K562 (cell line): ENCODE measurements at regions not wholly inside any gene's neighbourhood (a gene's known extent, or its start where the extent isn't known, plus 50 kb on each side); places are given as distances from the start of the nearest gene placed in this dataset.

ENCODE experiments used
- ATAC-seq: fragments of 200-7000 bp; cut with Tn5 transposase; 3 replicates; pipeline ENCODE4 v1.9.1; 2020; ENCODE audit warnings: moderate library complexity
- BruUV-seq: library from RNA; stranded (reverse); fragments of 400-500 nt; replicated peaks from 2 replicates; lab custom pipeline; 2021; lab: Mats Ljungman, UMichigan
- CTCF ChIA-PET: fragments of 300-600 bp; formaldehyde crosslinking; extraction: SDS; loops from one replicate; lab custom pipeline; 2021; ENCODE audit warnings: low intra/inter-chr PET ratio; lab: Yijun Ruan, JAX
- POLR2A ChIA-PET: fragments of 300-600, 350-650 bp; sonication (Branson Sonifier 250); formaldehyde crosslinking; extraction: SDS; loops from one replicate; lab custom pipeline; 2021; ENCODE audit warnings: antibody characterized with exemption, inconsistent platforms; lab: Yijun Ruan, JAX
- DNase-seq, 4 experiments: peaks; one replicate each; pipeline versions ENCODE4 v3.0.0 to v3.0.0-alpha.2; 2011 to 2018; ENCODE audit warnings: low spot score in 3 of 4, mixed read lengths in 3 of 4; ENCODE audit errors: extremely low read depth in 1 of 4
- FAIRE-seq: peaks from 2 replicates; lab custom pipeline; 2011; peaks lifted over from hg19 to GRCh38; lab: Jason Lieb, UNC
- H2AFZ ChIP-seq: 2 replicates; pipeline ENCODE4 v1.6.0; 2011; ENCODE audit warnings: low read depth, low read length, control low read depth, inconsistent platforms
- H3K27ac ChIP-seq: fragments of 200-600 bp; 3 replicates; pipeline ENCODE4 v1.8.0; 2011; ENCODE audit warnings: low read depth, mild to moderate bottlenecking, control low read depth, inconsistent platforms, low read length, moderate library complexity, mixed read lengths; ENCODE audit errors: extremely low read depth
- H3K27me3 ChIP-seq, 2 experiments: fragments of 300-600 bp in 1 of 2; 2 replicates in 1 of 2; 3 replicates in 1 of 2; pipeline versions ENCODE4 v1.6.0 to v1.8.0; 2011; ENCODE audit warnings: inconsistent platforms in 2 of 2, low read length in 2 of 2, mild to moderate bottlenecking in 1 of 2, mixed read lengths in 1 of 2, moderate library complexity in 1 of 2; ENCODE audit not compliant: control insufficient read depth in 2 of 2, insufficient read depth in 2 of 2
- H3K36me3 ChIP-seq: fragments of 300-600 bp; 3 replicates; pipeline ENCODE4 v1.8.0; 2011; ENCODE audit warnings: mild to moderate bottlenecking, low read length, inconsistent platforms; ENCODE audit not compliant: control insufficient read depth, insufficient read depth
- H3K4me1 ChIP-seq, 2 experiments: fragments of 200-600 bp in 1 of 2; replicated peaks in 1 of 2; 2 replicates in 1 of 2; 3 replicates in 1 of 2; pipeline versions ENCODE4 v1.5.1 to v1.8.0; 2011; ENCODE audit warnings: inconsistent platforms in 2 of 2, low read length in 2 of 2, mild to moderate bottlenecking in 1 of 2, mixed read lengths in 1 of 2, moderate library complexity in 1 of 2; ENCODE audit not compliant: control insufficient read depth in 2 of 2, insufficient read depth in 2 of 2
- H3K4me2 ChIP-seq: 2 replicates; pipeline ENCODE4 v1.6.1; 2011; ENCODE audit warnings: low read length, control low read depth, inconsistent platforms, mixed read lengths; ENCODE audit not compliant: insufficient read depth
- H3K4me3 ChIP-seq: fragments of 200-600 bp; sonication (generic), shearing (Covaris generic); 2 replicates; pipeline ENCODE4 v1.5.1; 2016; ENCODE audit warnings: control low read depth, inconsistent platforms
- H3K79me2 ChIP-seq: fragments of 200-600 bp; 3 replicates; pipeline ENCODE4 v1.8.0; 2011; ENCODE audit warnings: low read length, inconsistent platforms; ENCODE audit not compliant: control insufficient read depth, insufficient read depth
- H3K9ac ChIP-seq, 2 experiments: 2 replicates each; pipeline versions ENCODE4 v1.6.0 to v1.6.1; 2011; ENCODE audit warnings: low read depth in 2 of 2, low read length in 2 of 2, control low read depth in 1 of 2, inconsistent platforms in 1 of 2, mild to moderate bottlenecking in 1 of 2, mixed read lengths in 1 of 2; ENCODE audit not compliant: insufficient read depth in 1 of 2
- H3K9me1 ChIP-seq: one replicate; pipeline ENCODE4 v1.6.0; 2011; ENCODE audit warnings: inconsistent platforms, mild to moderate bottlenecking, low read length, moderate library complexity; ENCODE audit not compliant: control insufficient read depth, insufficient read depth
- H3K9me3 ChIP-seq: replicated peaks from 2 replicates; pipeline ENCODE4 v1.5.1; 2011; ENCODE audit warnings: low read depth, low read length, inconsistent platforms; ENCODE audit not compliant: control insufficient read depth, insufficient read depth
- H4K20me1 ChIP-seq: replicated peaks from 2 replicates; pipeline ENCODE4 v1.6.1; 2011; ENCODE audit warnings: low read length, inconsistent platforms, mixed read lengths; ENCODE audit not compliant: control insufficient read depth, insufficient read depth
- ARID1B ChIP-seq: fragments of 450-650 bp; IDR thresholded peaks from 2 replicates; pipeline ENCODE4 v1.6.1; 2016; ENCODE audit warnings: antibody characterized with exemption, mild to moderate bottlenecking, inconsistent platforms
- ATF1 ChIP-seq, 2 experiments: fragments of 450-650 bp in 1 of 2; IDR thresholded peaks; 2 replicates each; pipeline ENCODE4 v1.6.1; 2016; ENCODE audit warnings: missing compliant biosample characterization in 1 of 2, missing genetic modification characterization in 1 of 2
- CHAMP1 ChIP-seq: fragments of 450-650 bp; IDR thresholded peaks from 2 replicates; pipeline ENCODE4 v1.6.1; 2016; ENCODE audit warnings: mild to moderate bottlenecking
- CHD7 ChIP-seq: fragments of 200-600 bp; sonication (generic); IDR thresholded peaks from one replicate; pipeline ENCODE4 v1.6.1; 2012; ENCODE audit warnings: mild to moderate bottlenecking, low read depth, low read length, inconsistent platforms
- CSDE1 ChIP-seq, 2 experiments: fragments of 450-650 bp; IDR thresholded peaks; 2 replicates each; pipeline ENCODE4 v1.6.1; 2016; ENCODE audit warnings: mild to moderate bottlenecking in 1 of 2
- MXD1 ChIP-seq: fragments of 250-450 bp; sonication (Bioruptor Pico); IDR thresholded peaks from 2 replicates; pipeline ENCODE4 v1.8.0; 2021; ENCODE audit warnings: borderline replicate concordance, mild to moderate bottlenecking, moderate library complexity; ENCODE audit not compliant: poor library complexity, severe bottlenecking
- TEAD4 ChIP-seq, 2 experiments: sonication (generic) in 1 of 2; formaldehyde crosslinking in 1 of 2; IDR thresholded peaks; 2 replicates each; pipeline versions ENCODE4 v1.6.1 to v1.8.0; 2012 to 2022; ENCODE audit warnings: borderline replicate concordance in 1 of 2, inconsistent platforms in 1 of 2, low read length in 1 of 2, mild to moderate bottlenecking in 1 of 2, missing genetic modification reagents in 1 of 2
- TSC22D4 ChIP-seq: fragments of 450-650 bp; IDR thresholded peaks from 2 replicates; pipeline ENCODE4 v1.6.1; 2016; ENCODE audit warnings: missing genetic modification characterization, missing biosample characterization, control low read depth
- ZNF282 ChIP-seq: sonication (generic); formaldehyde crosslinking; IDR thresholded peaks from 2 replicates; pipeline ENCODE4 v1.8.1; 2023; ENCODE audit warnings: missing genetic modification reagents
- WGBS: fragments of 100-300 bp; shearing (Covaris generic); methylation state at CpG from one replicate; pipeline ENCODE4 v1.1.6; 2016; ENCODE audit warnings: low coverage, mixed read lengths; ENCODE audit not compliant: insufficient coverage; ENCODE audit errors: missing lambda C conversion rate; 5-methylcytosine and 5-hydroxymethylcytosine counted together
- in situ Hi-C: fragments of 300-500 bp; cut with MboI; formaldehyde crosslinking; loops from 4 replicates; pipeline ENCODE4 v1.15.0; 2018; ENCODE audit warnings: inconsistent platforms, mixed read lengths
- intact Hi-C: fragments of 100-400 bp; cut with micrococcal nuclease; formaldehyde crosslinking; loops from 2 replicates; pipeline ENCODE4 v1.14.2; 2022

GRCh38 chr10:106508950-106509349 is 655.6 kb downstream of the SORCS1 start:
- Histone ChIP-seq H3K4me2 (no peak overlapping the region), H3K27ac (no peak overlapping the region), H3K4me1 (no peaks in the 10 kb centered on the region), H3K27me3 (no peaks in the 10 kb centered on the region), H4K20me1 (no peaks in the 10 kb centered on the region), H3K9me1 (no peaks in the 10 kb centered on the region), H3K79me2 (no peaks in the 10 kb centered on the region), H3K9ac (no peak overlapping the region), H3K36me3 (no peaks in the 10 kb centered on the region), H3K9me3 (no peaks in the 10 kb centered on the region), H3K4me3 (no peak overlapping the region), H2AFZ (no peak overlapping the region)
- 0% methylated on average over 1 of the region's 1 CpG for WGBS
- ChIA-PET CTCF (no interaction called here), POLR2A (no interaction called here)
- in situ Hi-C loops (no loop called here), intact Hi-C loops (no loop called here)
- no peak for FAIRE-seq
- BruUV-seq: no TSS peak
- no peak for ATAC-seq
- no peak for DNase-seq
- TF ChIP-seq CHAMP1 (no peak), ARID1B (no peak), ATF1 (CRISPR knock-in tag; IDR thresholded peaks at IDR 0.05) (no peak), ATF1 (tag; IDR thresholded peaks at IDR 0.05) (no peak), MXD1 (no peak), CSDE1 (IDR thresholded peaks at IDR 0.05) (no peak), TSC22D4 (tag) (no peak), TEAD4 (IDR thresholded peaks at IDR 0.05; ENCODE audit: low read length) (no peak), TEAD4 (CRISPR knock-in tag; IDR thresholded peaks at IDR 0.05; ENCODE audit: borderline replicate concordance) (no peak), ZNF282 (no peak), CHD7 (no peak)
